ENCODE measurements at regions not wholly inside any gene's neighbourhood (a gene's known extent, or its start where the extent isn't known, plus 50 kb on each side); places are given as distances from the start of the nearest gene placed in this dataset.

DNA sequence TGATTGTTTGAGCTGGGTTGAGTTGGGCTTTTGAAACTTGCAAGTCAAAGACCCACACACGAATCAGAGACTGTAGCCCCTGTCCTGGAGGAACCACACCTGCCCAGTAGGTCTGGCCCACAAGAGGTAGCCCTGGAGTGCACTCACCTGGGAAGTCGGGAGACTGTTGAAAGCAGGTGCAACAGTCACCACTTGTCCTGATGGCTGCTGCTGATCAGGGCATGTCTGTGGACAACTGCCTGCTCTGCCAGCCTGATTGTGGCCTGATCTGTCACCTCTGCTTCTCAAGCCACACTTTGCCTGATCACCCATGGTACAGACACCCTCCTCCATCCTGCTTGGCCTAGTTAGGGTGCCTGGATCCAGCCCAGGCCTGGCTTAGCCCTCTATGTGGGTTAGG is 105.0 kb upstream of the HAAO start:
- DNase-seq, result no peak
- TF ChIP-seq CTCF (IDR thresholded peaks at IDR 0.05) (no peak), POLR2A (IDR thresholded peaks at IDR 0.05) (no peak)
- intact Hi-C loops (cut with DNase I), result no loop called here
- Histone ChIP-seq H3K4me1 (no peaks in the 10 kb centered on the region), H3K9me3 (no peaks in the 10 kb centered on the region), H3K27ac (no peak overlapping the region), H3K36me3 (replicated peaks in 1 of 2; ENCODE audit: insufficient read depth in 1 of 2, low read depth in 2 of 2) (no peaks in the 10 kb centered on the region), H3K4me3 (no peak overlapping the region), H3K27me3 (no peaks in the 10 kb centered on the region)
- WGBS, 2 donors, result 97 to 100% methylated on average over 1 to 2 of the region's 2 CpGs
- no peak for ATAC-seq

DNA sequence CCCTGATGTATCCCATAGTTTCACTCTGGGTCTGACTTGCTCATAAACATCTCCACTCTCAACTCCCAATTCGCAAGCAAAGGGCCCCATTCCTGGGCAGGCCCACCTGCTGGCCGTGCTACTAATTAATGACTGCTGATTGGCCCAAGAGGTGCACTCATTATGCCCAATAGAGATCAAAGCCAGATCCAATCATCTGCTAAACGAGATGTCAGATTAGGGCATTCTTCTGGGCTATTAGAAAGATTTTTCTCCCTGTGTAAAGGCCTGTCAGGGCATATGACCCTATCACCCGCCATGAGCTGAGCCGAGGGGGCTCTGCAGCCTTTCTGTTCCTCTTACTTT is 103.4 kb upstream of the HAAO start:
- H3K9me3 ChIP-seq, result no peaks in the 10 kb centered on the region
- H3K4me3 ChIP-seq, result no peak overlapping the region
- DNase-seq (no peak), ATAC-seq (no peak)
- H3K27me3 ChIP-seq, result no peaks in the 10 kb centered on the region
- H3K36me3 ChIP-seq (replicated peaks in 1 of 2; ENCODE audit: insufficient read depth in 1 of 2, low read depth in 2 of 2), result no peaks in the 10 kb centered on the region
- no peak overlapping the region for H3K27ac ChIP-seq
- intact Hi-C loops (cut with DNase I), result no loop called here
- TF ChIP-seq CTCF (IDR thresholded peaks at IDR 0.05) (no peak), POLR2A (IDR thresholded peaks at IDR 0.05) (no peak)
- no peaks in the 10 kb centered on the region for H3K4me1 ChIP-seq
- 75 to 94% methylated on average over 5 of the region's 5 CpGs for WGBS, 2 donors

DNA sequence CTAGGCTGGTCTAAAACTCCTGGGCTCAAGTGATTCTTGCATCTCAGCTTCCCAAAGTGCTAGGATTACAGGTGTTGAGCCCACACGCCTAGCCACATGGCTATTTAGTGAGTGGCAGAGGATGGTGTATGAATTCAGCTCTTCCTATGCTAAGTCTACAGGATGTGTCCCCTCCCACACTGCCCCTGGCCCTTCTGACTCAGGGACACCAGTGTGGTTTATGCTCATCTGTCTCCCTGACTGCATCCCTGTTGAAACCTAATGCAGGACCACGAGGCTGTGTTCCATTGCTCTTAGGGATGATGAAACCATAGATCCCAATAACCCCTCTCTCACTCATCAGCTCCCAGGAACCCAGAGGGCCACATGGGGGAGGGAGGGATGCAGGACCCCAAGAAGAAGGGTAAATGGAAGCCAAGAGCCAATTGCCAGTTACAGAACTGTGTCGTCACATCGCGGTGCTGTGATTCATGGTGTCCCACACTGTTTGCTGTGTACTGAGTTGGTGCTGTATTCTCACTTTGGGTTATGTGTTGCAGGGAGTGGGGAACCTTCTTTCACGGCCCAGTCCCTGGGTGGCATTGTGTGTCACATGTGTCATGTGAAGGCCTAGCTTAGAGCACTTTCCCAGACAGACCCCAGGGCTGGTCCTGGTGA is 102.9 kb upstream of the HAAO start:
- DNase-seq (no peak), ATAC-seq (no peak)
- WGBS, 2 donors, result 93 to 95% methylated on average over 6 of the region's 6 CpGs
- Histone ChIP-seq H3K27me3 (no peaks in the 10 kb centered on the region), H3K27ac (no peak overlapping the region), H3K9me3 (no peaks in the 10 kb centered on the region), H3K36me3 (replicated peaks in 1 of 2; ENCODE audit: insufficient read depth in 1 of 2, low read depth in 2 of 2) (no peaks in the 10 kb centered on the region), H3K4me3 (no peak overlapping the region), H3K4me1 (no peaks in the 10 kb centered on the region)
- intact Hi-C loops (cut with DNase I), result no loop called here
- TF ChIP-seq POLR2A (IDR thresholded peaks at IDR 0.05), result no peak
- no peak for TF ChIP-seq CTCF (IDR thresholded peaks at IDR 0.05)

DNA sequence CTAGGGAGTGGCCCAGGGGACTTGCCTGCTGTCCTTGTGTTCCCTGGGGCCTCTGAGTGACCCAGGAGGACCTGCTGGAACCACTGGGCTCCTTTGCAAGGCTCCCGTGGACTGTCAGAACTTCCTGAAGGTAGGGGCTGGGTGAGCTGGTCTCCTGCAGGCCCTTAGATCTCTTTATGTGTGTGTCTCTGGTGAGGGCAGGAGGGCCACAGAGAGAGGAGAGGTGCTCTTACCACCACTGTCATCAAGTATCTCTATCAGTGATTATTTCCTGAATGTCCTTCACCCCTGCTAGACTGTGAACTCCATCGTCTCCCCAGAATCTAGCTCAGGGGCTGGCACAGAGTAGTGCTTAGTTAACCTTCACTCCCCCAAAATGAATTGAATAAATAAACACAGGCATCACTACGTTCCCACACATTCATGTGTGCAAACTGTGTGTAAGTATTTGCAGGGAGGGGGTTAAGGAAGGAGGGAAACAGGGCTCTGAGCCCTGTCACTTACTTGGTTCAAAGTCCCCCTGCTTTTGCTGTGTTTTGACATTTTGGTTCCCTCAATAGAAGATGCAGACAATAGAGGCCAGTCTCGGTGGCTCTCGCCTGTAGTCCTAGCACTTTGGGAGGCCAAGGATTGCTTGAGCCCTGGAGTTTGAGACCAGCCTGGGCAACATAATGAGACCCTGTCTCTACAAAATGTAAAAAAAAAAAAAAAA is 100.8 kb upstream of the HAAO start:
- intact Hi-C loops (cut with DNase I), result no loop called here
- no peak overlapping the region for H3K4me3 ChIP-seq
- 86 to 89% methylated on average over 5 of the region's 5 CpGs for WGBS, 2 donors
- DNase-seq (no peak), ATAC-seq (no peak)
- H3K27ac ChIP-seq, result no peak overlapping the region
- no peaks in the 10 kb centered on the region for H3K36me3 ChIP-seq (replicated peaks in 1 of 2; ENCODE audit: insufficient read depth in 1 of 2, low read depth in 2 of 2)
- TF ChIP-seq CTCF (IDR thresholded peaks at IDR 0.05) (no peak), POLR2A (IDR thresholded peaks at IDR 0.05) (no peak)
- no peaks in the 10 kb centered on the region for H3K4me1 ChIP-seq
- H3K9me3 ChIP-seq, result peaks cover 0 to 6% (median 0%) of the 10 kb centered on the region in 3 donors
- H3K27me3 ChIP-seq, result no peaks in the 10 kb centered on the region

Measured in body of pancreas (tissue), 4 donors.